ENCODE measurements at regions not wholly inside any gene's neighbourhood (a gene's known extent, or its start where the extent isn't known, plus 50 kb on each side); places are given as distances from the start of the nearest gene placed in this dataset.

- no peaks in the 10 kb centered on the region for H3K27me3 ChIP-seq (ENCODE audit: control insufficient read depth, insufficient read depth, low read length, poor library complexity, severe bottlenecking)
- TF ChIP-seq, protein P1, sequence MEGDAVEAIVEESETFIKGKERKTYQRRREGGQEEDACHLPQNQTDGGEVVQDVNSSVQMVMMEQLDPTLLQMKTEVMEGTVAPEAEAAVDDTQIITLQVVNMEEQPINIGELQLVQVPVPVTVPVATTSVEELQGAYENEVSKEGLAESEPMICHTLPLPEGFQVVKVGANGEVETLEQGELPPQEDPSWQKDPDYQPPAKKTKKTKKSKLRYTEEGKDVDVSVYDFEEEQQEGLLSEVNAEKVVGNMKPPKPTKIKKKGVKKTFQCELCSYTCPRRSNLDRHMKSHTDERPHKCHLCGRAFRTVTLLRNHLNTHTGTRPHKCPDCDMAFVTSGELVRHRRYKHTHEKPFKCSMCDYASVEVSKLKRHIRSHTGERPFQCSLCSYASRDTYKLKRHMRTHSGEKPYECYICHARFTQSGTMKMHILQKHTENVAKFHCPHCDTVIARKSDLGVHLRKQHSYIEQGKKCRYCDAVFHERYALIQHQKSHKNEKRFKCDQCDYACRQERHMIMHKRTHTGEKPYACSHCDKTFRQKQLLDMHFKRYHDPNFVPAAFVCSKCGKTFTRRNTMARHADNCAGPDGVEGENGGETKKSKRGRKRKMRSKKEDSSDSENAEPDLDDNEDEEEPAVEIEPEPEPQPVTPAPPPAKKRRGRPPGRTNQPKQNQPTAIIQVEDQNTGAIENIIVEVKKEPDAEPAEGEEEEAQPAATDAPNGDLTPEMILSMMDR (conservative IDR thresholded peaks at IDR 0.05), result no peak
- no peaks in the 10 kb centered on the region for H3K9me3 ChIP-seq (ENCODE audit: control insufficient read depth, low read length)
- no peak for DNase-seq
- Mint-ChIP-seq H3K9me3 (no peaks in the 10 kb centered on the region), H3K27me3 (ENCODE audit: insufficient read depth) (no peaks in the 10 kb centered on the region), H3K36me3 (ENCODE audit: low read depth) (no peaks in the 10 kb centered on the region), H3K27ac (no peak overlapping the region), H3K4me1 (peaks cover 13% of the 10 kb centered on the region), H3K4me3 (no peak overlapping the region)
- 71 to 75% methylated on average over 5 to 7 of the region's 7 CpGs for WGBS, 2 experiments (ENCODE audit: insufficient coverage in 1 of 2, insufficient read length in 1 of 2)
- no peak overlapping the region for H3K4me3 ChIP-seq (ENCODE audit: low read length)
- H3K4me1 ChIP-seq (ENCODE audit: control insufficient read depth, insufficient read depth, low read length), result no peaks in the 10 kb centered on the region
- no peaks in the 10 kb centered on the region for H3K36me3 ChIP-seq (ENCODE audit: control insufficient read depth, insufficient read depth, low read length)
- H3K27ac ChIP-seq (ENCODE audit: low read depth, low read length), result no peak overlapping the region
- no peak overlapping the region for H3K9ac ChIP-seq (ENCODE audit: extremely low read depth, low read length, poor library complexity, severe bottlenecking)
Measured at GRCh38 chr12:71027856-71028255, 107.3 kb upstream of the PTPRR start.

GRCh38 chr12:71024827-71025226 lies 104.3 kb upstream of the PTPRR start:
- Mint-ChIP-seq H3K4me3 (no peak overlapping the region), H3K4me1 (peaks cover 8% of the 10 kb centered on the region), H3K36me3 (ENCODE audit: low read depth) (no peaks in the 10 kb centered on the region)

GRCh38 chr12:71024281-71024680 lies 103.7 kb upstream of the PTPRR start:
- no peak overlapping the region for H3K9ac ChIP-seq (ENCODE audit: extremely low read depth, low read length, poor library complexity, severe bottlenecking)
- no peak for DNase-seq
- H3K4me3 ChIP-seq (ENCODE audit: low read length), result no peak overlapping the region
- Mint-ChIP-seq H3K36me3 (ENCODE audit: low read depth) (no peaks in the 10 kb centered on the region), H3K9me3 (no peaks in the 10 kb centered on the region), H3K27ac (no peak overlapping the region), H3K4me1 (peaks cover 8% of the 10 kb centered on the region), H3K27me3 (ENCODE audit: insufficient read depth) (no peaks in the 10 kb centered on the region), H3K4me3 (no peak overlapping the region)
- no peak overlapping the region for H3K27ac ChIP-seq (ENCODE audit: low read depth, low read length)
- H3K4me1 ChIP-seq (ENCODE audit: control insufficient read depth, insufficient read depth, low read length), result no peaks in the 10 kb centered on the region
- WGBS, 2 experiments (ENCODE audit: insufficient coverage in 1 of 2, insufficient read length in 1 of 2), result 93 to 95% methylated on average over 3 to 5 of the region's 5 CpGs
- H3K9me3 ChIP-seq (ENCODE audit: control insufficient read depth, low read length), result no peaks in the 10 kb centered on the region
- TF ChIP-seq, protein P1 (conservative IDR thresholded peaks at IDR 0.05), result no peak
- no peaks in the 10 kb centered on the region for H3K36me3 ChIP-seq (ENCODE audit: control insufficient read depth, insufficient read depth, low read length)
- no peaks in the 10 kb centered on the region for H3K27me3 ChIP-seq (ENCODE audit: control insufficient read depth, insufficient read depth, low read length, poor library complexity, severe bottlenecking)

More at GRCh38 chr12:71024827-71025226, 104.3 kb upstream of the PTPRR start:
- 87% methylated on average over 2 of the region's 2 CpGs; no CpG with 5 or more reads in 1 of the 2 experiments for WGBS, 2 experiments (ENCODE audit: insufficient coverage in 1 of 2, insufficient read length in 1 of 2)
- Histone ChIP-seq H3K9ac (ENCODE audit: extremely low read depth, low read length, poor library complexity, severe bottlenecking) (no peak overlapping the region), H3K36me3 (ENCODE audit: control insufficient read depth, insufficient read depth, low read length) (no peaks in the 10 kb centered on the region), H3K4me3 (ENCODE audit: low read length) (no peak overlapping the region), H3K4me1 (ENCODE audit: control insufficient read depth, insufficient read depth, low read length) (no peaks in the 10 kb centered on the region), H3K27me3 (ENCODE audit: control insufficient read depth, insufficient read depth, low read length, poor library complexity, severe bottlenecking) (no peaks in the 10 kb centered on the region), H3K9me3 (ENCODE audit: control insufficient read depth, low read length) (no peaks in the 10 kb centered on the region), H3K27ac (ENCODE audit: low read depth, low read length) (no peak overlapping the region)
- no peak for DNase-seq
- Mint-ChIP-seq H3K27ac (no peak overlapping the region), H3K9me3 (no peaks in the 10 kb centered on the region), H3K27me3 (ENCODE audit: insufficient read depth) (no peaks in the 10 kb centered on the region)
- TF ChIP-seq, protein P1 (conservative IDR thresholded peaks at IDR 0.05), result no peak

All from endodermal cell (in vitro differentiated cells).